GM10266 (cell line): ENCODE measurements at regions not wholly inside any gene's neighbourhood (a gene's known extent, or its start where the extent isn't known, plus 50 kb on each side); places are given as distances from the start of the nearest gene placed in this dataset.

ENCODE experiments used
- DNase-seq: peaks from one replicate; pipeline ENCODE4 v3.0.0; 2012; ENCODE audit errors: extremely low spot score
- TF ChIP-seq, protein P1 (sequence below): IDR thresholded peaks from 2 replicates; pipeline ENCODE4 v1.5.1; 2012; ENCODE audit warnings: mild to moderate bottlenecking, low read depth; ENCODE audit not compliant: control insufficient read depth, insufficient read depth; ENCODE audit errors: missing control alignments

DNA sequence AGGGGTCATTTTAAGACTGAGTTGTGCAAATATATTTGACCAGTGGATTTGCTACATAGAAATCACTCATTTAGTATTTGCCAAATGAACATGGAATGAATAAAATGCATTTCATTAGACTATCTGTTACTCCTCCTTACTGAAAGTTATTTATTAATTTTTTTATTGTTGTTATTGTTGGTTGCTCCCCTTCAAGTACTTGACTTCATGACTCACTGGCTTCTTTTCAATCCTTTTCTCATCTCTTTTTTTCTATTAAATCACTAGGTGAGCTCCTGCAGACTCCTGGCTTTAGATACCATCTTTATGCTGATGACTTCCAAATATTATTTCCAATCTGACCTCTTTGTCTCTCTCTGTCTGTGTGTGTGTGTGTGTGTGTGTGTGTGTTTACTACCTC lies 192.2 kb upstream of the FAM83B start:
- no peak for DNase-seq
- TF ChIP-seq, protein P1, sequence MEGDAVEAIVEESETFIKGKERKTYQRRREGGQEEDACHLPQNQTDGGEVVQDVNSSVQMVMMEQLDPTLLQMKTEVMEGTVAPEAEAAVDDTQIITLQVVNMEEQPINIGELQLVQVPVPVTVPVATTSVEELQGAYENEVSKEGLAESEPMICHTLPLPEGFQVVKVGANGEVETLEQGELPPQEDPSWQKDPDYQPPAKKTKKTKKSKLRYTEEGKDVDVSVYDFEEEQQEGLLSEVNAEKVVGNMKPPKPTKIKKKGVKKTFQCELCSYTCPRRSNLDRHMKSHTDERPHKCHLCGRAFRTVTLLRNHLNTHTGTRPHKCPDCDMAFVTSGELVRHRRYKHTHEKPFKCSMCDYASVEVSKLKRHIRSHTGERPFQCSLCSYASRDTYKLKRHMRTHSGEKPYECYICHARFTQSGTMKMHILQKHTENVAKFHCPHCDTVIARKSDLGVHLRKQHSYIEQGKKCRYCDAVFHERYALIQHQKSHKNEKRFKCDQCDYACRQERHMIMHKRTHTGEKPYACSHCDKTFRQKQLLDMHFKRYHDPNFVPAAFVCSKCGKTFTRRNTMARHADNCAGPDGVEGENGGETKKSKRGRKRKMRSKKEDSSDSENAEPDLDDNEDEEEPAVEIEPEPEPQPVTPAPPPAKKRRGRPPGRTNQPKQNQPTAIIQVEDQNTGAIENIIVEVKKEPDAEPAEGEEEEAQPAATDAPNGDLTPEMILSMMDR: no peak

DNA sequence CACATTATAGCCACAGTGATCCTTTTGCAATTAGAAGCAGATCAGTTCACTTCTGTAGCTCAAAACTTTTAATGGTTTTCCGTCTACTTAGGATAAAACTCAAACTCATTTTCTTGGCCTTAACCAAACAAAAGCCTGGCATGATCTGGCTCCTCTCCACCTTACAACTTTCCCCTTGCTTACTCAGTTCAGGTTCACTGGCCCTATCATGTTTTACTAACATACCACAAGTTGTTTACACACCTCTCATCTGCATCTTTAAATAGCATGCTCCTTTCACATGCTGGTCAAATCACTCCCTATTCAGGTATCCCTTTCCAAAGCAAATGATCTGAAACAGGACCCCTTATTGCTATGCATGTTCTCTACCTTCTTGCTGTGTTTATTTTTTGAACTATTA lies 191.4 kb upstream of the FAM83B start:
- TF ChIP-seq, protein P1: no peak
- no peak for DNase-seq

DNA sequence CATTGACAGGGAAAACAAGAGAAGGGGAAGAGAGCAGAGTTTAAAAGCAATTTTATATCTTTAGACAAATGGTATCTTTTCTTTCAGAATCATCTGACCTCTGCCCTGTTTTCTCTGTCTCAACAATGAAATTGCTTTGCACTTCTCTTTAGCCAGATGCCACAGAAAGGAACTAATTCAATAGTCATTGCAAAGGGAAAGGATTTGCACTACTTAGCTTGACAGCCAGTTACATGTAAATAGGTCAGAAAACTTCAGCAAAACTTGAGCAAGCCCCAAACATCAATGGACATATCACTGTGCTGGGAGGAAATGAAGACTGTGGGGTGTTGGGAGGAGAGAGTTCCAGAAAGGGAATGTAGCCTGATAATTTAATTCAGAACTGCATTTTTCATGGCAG lies 181.3 kb upstream of the FAM83B start:
- no peak for DNase-seq
- TF ChIP-seq, protein P1: no peak

DNA sequence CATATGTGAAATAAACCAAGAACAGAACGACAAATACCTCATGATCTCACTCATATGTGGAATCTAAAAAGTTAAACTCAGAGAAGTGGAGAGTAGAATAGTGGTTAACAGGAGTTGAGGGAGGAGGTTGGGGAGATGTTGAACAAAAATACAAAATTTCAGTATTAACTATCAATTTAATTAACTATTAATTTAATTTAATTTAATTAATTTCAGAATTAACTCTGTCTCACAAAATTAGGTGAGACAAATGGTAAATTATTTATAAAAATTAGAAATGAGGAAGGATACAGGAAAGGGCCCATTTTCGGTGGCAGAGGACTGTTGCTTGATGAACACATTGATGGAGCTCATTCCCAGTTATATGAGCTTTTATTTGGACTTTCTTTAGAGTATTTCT lies 166.0 kb upstream of the FAM83B start:
- no peak for DNase-seq
- TF ChIP-seq, protein P1: no peak

DNA sequence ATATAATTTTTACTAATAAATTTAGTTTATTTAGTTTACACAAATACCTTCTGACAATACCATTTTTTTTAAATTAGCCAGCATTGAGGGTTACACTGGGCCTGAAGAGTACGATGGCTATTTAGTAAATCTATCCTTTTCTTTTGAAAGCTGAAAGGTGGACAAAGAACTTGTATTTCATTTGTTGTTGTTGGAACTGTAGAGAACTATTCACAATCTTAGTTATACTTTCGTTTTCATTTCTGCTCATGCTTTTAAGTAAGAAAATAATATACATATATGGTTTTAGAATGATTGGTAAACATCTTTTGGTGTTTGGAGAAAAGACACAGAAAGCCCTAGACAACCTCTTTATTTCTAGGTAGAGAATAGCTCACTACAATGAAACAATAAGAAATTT lies 165.3 kb upstream of the FAM83B start:
- no peak for DNase-seq
- TF ChIP-seq, protein P1: no peak

DNA sequence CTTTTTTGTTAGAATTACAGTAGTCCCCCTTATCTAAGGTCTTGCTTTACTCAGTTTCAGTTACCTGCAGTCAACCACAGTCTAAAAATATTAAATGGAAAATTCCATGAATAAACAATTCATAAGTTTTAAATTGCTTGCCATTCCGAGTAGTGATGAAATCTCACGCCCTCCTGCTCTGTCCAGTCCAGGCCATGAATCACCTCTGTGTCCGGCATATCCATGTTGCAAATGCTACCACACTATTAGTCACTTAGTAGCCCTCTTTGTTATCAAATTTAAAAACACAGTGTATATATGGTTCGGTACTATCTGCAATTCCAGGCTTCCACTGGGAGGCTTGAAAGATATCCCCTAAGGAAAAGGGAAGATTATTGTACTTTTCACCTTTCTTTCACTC lies 164.6 kb upstream of the FAM83B start:
- DNase-seq: no peak
- TF ChIP-seq, protein P1: no peak

DNA sequence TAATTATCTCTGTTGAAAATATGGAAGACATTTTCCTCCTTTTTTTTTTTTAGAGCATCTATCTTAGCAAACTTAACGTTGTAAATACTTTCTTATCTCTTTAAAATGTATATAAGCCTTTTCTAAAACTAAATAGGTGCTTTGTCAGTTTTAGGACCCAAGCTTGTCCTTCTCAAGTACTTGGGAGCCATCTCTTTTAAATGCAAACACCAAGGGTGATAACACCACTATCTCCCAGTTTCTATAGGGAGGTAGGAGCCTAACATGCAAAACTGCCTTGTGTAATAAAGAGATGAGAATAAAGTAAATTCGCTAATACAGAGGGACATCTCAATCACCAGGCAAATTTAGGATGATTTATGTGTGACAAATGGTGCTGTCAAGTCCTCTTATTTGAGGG lies 157.0 kb upstream of the FAM83B start:
- TF ChIP-seq, protein P1: no peak
- no peak for DNase-seq
